ENCODE measurements at regions not wholly inside any gene's neighbourhood (a gene's known extent, or its start where the extent isn't known, plus 50 kb on each side); places are given as distances from the start of the nearest gene placed in this dataset.

DNA sequence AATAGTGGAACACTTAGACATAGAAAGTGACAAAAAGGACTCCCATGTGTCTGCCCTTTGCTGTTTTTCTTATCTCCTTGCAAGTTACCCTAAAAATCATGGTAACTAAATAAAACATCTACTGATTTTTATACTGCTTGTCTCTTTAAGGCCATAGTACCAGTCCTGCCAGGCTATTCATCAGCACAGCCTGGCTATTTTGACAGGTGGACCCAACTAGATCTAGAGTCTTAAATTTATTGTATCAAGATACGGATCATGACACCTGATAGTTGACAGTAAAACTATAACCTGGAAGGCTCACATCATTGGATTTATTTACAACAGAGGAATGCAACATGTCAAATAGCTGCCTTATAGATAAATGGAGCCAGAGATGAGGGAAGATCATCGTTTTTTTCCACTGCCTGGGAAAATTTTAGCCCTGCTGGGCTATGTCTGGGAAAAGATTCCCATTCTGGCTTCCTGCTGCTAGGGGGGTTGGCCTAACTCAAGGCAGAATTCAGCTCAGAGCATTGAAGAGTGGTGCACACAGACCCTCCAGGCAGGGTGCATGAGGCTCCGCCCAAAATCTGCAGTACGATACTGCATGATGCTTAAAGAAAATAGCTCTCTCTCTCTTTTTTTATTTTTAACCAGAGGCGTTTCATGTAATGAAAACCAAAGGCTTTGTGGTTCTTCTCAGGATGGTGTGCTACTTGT, 292.0 kb upstream of the FZD8 start:
- TF ChIP-seq, protein P1, sequence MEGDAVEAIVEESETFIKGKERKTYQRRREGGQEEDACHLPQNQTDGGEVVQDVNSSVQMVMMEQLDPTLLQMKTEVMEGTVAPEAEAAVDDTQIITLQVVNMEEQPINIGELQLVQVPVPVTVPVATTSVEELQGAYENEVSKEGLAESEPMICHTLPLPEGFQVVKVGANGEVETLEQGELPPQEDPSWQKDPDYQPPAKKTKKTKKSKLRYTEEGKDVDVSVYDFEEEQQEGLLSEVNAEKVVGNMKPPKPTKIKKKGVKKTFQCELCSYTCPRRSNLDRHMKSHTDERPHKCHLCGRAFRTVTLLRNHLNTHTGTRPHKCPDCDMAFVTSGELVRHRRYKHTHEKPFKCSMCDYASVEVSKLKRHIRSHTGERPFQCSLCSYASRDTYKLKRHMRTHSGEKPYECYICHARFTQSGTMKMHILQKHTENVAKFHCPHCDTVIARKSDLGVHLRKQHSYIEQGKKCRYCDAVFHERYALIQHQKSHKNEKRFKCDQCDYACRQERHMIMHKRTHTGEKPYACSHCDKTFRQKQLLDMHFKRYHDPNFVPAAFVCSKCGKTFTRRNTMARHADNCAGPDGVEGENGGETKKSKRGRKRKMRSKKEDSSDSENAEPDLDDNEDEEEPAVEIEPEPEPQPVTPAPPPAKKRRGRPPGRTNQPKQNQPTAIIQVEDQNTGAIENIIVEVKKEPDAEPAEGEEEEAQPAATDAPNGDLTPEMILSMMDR (conservative IDR thresholded peaks at IDR 0.05): no peak
- no peak for TF ChIP-seq ZFX (IDR thresholded peaks at IDR 0.05)

All from C4-2B (cell line).